IMR-90 (cell line): ENCODE measurements at regions not wholly inside any gene's neighbourhood (a gene's known extent, or its start where the extent isn't known, plus 50 kb on each side); places are given as distances from the start of the nearest gene placed in this dataset.

Source experiments
- ATAC-seq: fragments of 200-7000 bp; cut with Tn5 transposase; 2 replicates; pipeline ENCODE4 v1.9.1; 2020; ENCODE audit warnings: low read depth, mild to moderate bottlenecking, moderate library complexity
- BruUV-seq: library from RNA; stranded (reverse); fragments of 400-500 nt; replicated peaks from 2 replicates; lab custom pipeline; 2021; lab: Mats Ljungman, UMichigan
- CTCF ChIA-PET: fragments of 300-600 bp; formaldehyde crosslinking; extraction: SDS; loops from one replicate; lab custom pipeline; 2021; ENCODE audit warnings: antibody characterized with exemption; lab: Yijun Ruan, JAX
- POLR2A ChIA-PET: fragments of 300-600 bp; sonication (Branson Sonifier 250); formaldehyde crosslinking; loops from one replicate; lab custom pipeline; 2022; ENCODE audit warnings: antibody characterized with exemption; ENCODE audit not compliant: unreplicated experiment; lab: Charles Lee
- DNase-seq: peaks from one replicate; pipeline ENCODE4 v3.0.0; 2013
- H2AFZ ChIP-seq: replicated peaks from 2 replicates; pipeline ENCODE3; 2013; ENCODE audit warnings: low read length, mild to moderate bottlenecking; ENCODE audit not compliant: poor library complexity
- H2AK5ac ChIP-seq: 2 replicates; pipeline ENCODE4 v1.6.1; 2013; ENCODE audit warnings: low read depth, low read length, inconsistent platforms
- H2AK9ac ChIP-seq: replicated peaks from 2 replicates; pipeline ENCODE3; 2013; ENCODE audit warnings: mild to moderate bottlenecking, low read depth, low read length, moderate library complexity; ENCODE audit not compliant: poor library complexity
- H2BK120ac ChIP-seq: 2 replicates; pipeline ENCODE4 v1.6.1; 2013; ENCODE audit warnings: low read depth, low read length, inconsistent platforms
- H2BK15ac ChIP-seq: 3 replicates; pipeline ENCODE4 v1.6.1; 2013; ENCODE audit warnings: low read depth, low read length, inconsistent platforms
- H2BK20ac ChIP-seq: 2 replicates; pipeline ENCODE4 v1.6.1; 2013; ENCODE audit warnings: low read depth, mild to moderate bottlenecking, inconsistent platforms, low read length, moderate library complexity
- H2BK5ac ChIP-seq: 2 replicates; pipeline ENCODE4 v1.6.1; 2013; ENCODE audit warnings: mild to moderate bottlenecking, low read depth, low read length, inconsistent platforms; ENCODE audit not compliant: poor library complexity, severe bottlenecking
- H3K14ac ChIP-seq: replicated peaks from 2 replicates; pipeline ENCODE4 v1.6.1; 2013; ENCODE audit warnings: low read depth, low read length, inconsistent platforms
- H3K18ac ChIP-seq: 2 replicates; pipeline ENCODE4 v1.6.1; 2013; ENCODE audit warnings: low read depth, low read length, control low read depth
- H3K23ac ChIP-seq: 2 replicates; pipeline ENCODE4 v1.6.1; 2013; ENCODE audit warnings: low read depth, low read length, inconsistent platforms
- H3K27ac ChIP-seq: 2 replicates; pipeline ENCODE4 v1.5.1; 2013; ENCODE audit warnings: mild to moderate bottlenecking, control low read depth, low read length; ENCODE audit not compliant: insufficient read depth
- H3K27me3 ChIP-seq: 2 replicates; pipeline ENCODE4 v1.6.1; 2013; ENCODE audit warnings: low read length; ENCODE audit not compliant: control insufficient read depth, insufficient read depth
- H3K36me3 ChIP-seq: 2 replicates; pipeline ENCODE4 v1.6.1; 2013; ENCODE audit warnings: low read length, mixed read lengths; ENCODE audit not compliant: control insufficient read depth, insufficient read depth
- H3K4ac ChIP-seq: 2 replicates; pipeline ENCODE4 v1.6.1; 2013; ENCODE audit warnings: low read depth, low read length, inconsistent platforms
- H3K4me1 ChIP-seq: 2 replicates; pipeline ENCODE4 v1.6.1; 2013; ENCODE audit warnings: low read length, mixed read lengths; ENCODE audit not compliant: control insufficient read depth, insufficient read depth
- H3K4me2 ChIP-seq: 2 replicates; pipeline ENCODE4 v1.6.1; 2013; ENCODE audit warnings: low read depth, mild to moderate bottlenecking, control low read depth, low read length, moderate library complexity
- H3K4me3 ChIP-seq: 2 replicates; pipeline ENCODE4 v1.5.1; 2013; ENCODE audit warnings: low read depth, mild to moderate bottlenecking, control low read depth, low read length, moderate library complexity; ENCODE audit not compliant: insufficient read depth
- H3K56ac ChIP-seq: 2 replicates; pipeline ENCODE4 v1.6.1; 2013; ENCODE audit warnings: low read length, inconsistent platforms; ENCODE audit not compliant: insufficient read depth; ENCODE audit errors: extremely low read depth
- H3K79me1 ChIP-seq, 2 experiments: 2 replicates each; pipeline ENCODE4 v1.6.1; 2013; ENCODE audit warnings: low read length in 2 of 2, inconsistent platforms in 1 of 2, low read depth in 1 of 2
- H3K9ac ChIP-seq: 2 replicates; pipeline ENCODE4 v1.6.1; 2013; ENCODE audit warnings: low read depth, low read length, control low read depth
- H3K9me1 ChIP-seq: 2 replicates; pipeline ENCODE4 v1.6.1; 2013; ENCODE audit warnings: low read length, inconsistent platforms; ENCODE audit not compliant: insufficient read depth
- H3K9me3 ChIP-seq: 2 replicates; pipeline ENCODE4 v1.6.1; 2013; ENCODE audit warnings: low read length; ENCODE audit not compliant: control insufficient read depth, insufficient read depth
- H4K20me1 ChIP-seq: 2 replicates; pipeline ENCODE4 v1.6.1; 2013; ENCODE audit warnings: low read length, inconsistent platforms; ENCODE audit not compliant: insufficient read depth
- H4K5ac ChIP-seq: 2 replicates; pipeline ENCODE4 v1.6.1; 2013; ENCODE audit warnings: mild to moderate bottlenecking, low read depth, low read length, control low read depth
- H4K8ac ChIP-seq, 2 experiments: 2 replicates each; pipeline ENCODE4 v1.6.1; 2013; ENCODE audit warnings: low read depth in 2 of 2, low read length in 2 of 2, control low read depth in 1 of 2, inconsistent platforms in 1 of 2
- H4K91ac ChIP-seq: 2 replicates; pipeline ENCODE4 v1.6.1; 2013; ENCODE audit warnings: low read depth, low read length, inconsistent platforms; ENCODE audit not compliant: insufficient read depth
- RAD21 ChIP-seq: IDR thresholded peaks from 2 replicates; pipeline ENCODE4 v1.6.1; 2012; ENCODE audit warnings: low read length, improper control_type of control experiment
- USF2 ChIP-seq: fragments of 150-350 bp; IDR thresholded peaks from 2 replicates; pipeline ENCODE4 v1.6.1; 2017; ENCODE audit warnings: mild to moderate bottlenecking, antibody characterized with exemption, low read length, low read depth
- WGBS, 2 experiments: methylation state at CpG; one replicate each; pipeline versions ENCODE4 v1.1.5 to v1.1.7; 2013; ENCODE audit warnings: missing lambda C conversion rate in 2 of 2; ENCODE audit not compliant: insufficient read length in 1 of 2; ENCODE audit errors: extremely low coverage in 2 of 2; 5-methylcytosine and 5-hydroxymethylcytosine counted together
- dilution Hi-C: fragments of 300-500 bp; cut with HindIII; formaldehyde crosslinking; loops from one replicate; pipeline ENCODE4 v1.14.3; 2018; ENCODE audit warnings: low sequenced_read_pairs; ENCODE audit not compliant: unreplicated experiment
- in situ Hi-C: fragments of 300-500 bp; cut with MboI; formaldehyde crosslinking; loops from 3 replicates; pipeline ENCODE4 v1.14.3; 2019; ENCODE audit warnings: low sequenced_read_pairs, inconsistent platforms, mixed read lengths
- intact Hi-C: fragments of 100-400 bp; cut with micrococcal nuclease; formaldehyde crosslinking; loops from 2 replicates; pipeline ENCODE4 v1.10.0; 2022

GRCh38 chr1:22204989-22205913 lies 62.4 kb upstream of the WNT4 start:
- intact Hi-C loops: no loop called here
- WGBS, 2 experiments: 60% methylated on average over 1 of the region's 15 CpGs; no CpG with 5 or more reads in 1 of the 2 experiments

More at GRCh38 chr1:22204989-22205913, 62.4 kb upstream of the WNT4 start:
- in situ Hi-C loops: no loop called here
- ChIA-PET CTCF (no interaction called here), POLR2A (no interaction called here)
- Histone ChIP-seq H2BK5ac (no peak overlapping the region), H3K9ac (no peak overlapping the region), H3K4me3 (no peak overlapping the region), H2AK9ac (peak overlapping the region; percentile 6), H2BK120ac (no peak overlapping the region), H4K5ac (no peak overlapping the region), H3K27me3 (peaks cover 67% of the 10 kb centered on the region), H3K14ac (no peak overlapping the region), H3K36me3 (no peaks in the 10 kb centered on the region), H3K27ac (no peak overlapping the region), H3K4me1 (no peaks in the 10 kb centered on the region), H4K8ac (no peak overlapping the region), H3K56ac (no peak overlapping the region), H3K4me2 (no peak overlapping the region), H3K9me3 (0 out of 2 replicates have a peak, but pooled peaks cover 2% of the 10 kb centered on the region), H2AK5ac (no peak overlapping the region), H3K18ac (no peak overlapping the region), H3K23ac (no peak overlapping the region), H2AFZ (no peak overlapping the region), H3K79me1 (no peaks in the 10 kb centered on the region), H2BK20ac (no peak overlapping the region), H3K4ac (no peak overlapping the region), H3K9me1 (no peaks in the 10 kb centered on the region), H4K20me1 (no peaks in the 10 kb centered on the region), H4K91ac (no peak overlapping the region), H2BK15ac (no peak overlapping the region)
- BruUV-seq: no TSS peak
- dilution Hi-C loops: no loop called here
- no peak for TF ChIP-seq USF2
- no peak for TF ChIP-seq RAD21
- DNase-seq (no peak), ATAC-seq (peak; percentile 29; the same call in 1 of the 2 replicates)
